ENCODE measurements at regions not wholly inside any gene's neighbourhood (a gene's known extent, or its start where the extent isn't known, plus 50 kb on each side); places are given as distances from the start of the nearest gene placed in this dataset.

DNA sequence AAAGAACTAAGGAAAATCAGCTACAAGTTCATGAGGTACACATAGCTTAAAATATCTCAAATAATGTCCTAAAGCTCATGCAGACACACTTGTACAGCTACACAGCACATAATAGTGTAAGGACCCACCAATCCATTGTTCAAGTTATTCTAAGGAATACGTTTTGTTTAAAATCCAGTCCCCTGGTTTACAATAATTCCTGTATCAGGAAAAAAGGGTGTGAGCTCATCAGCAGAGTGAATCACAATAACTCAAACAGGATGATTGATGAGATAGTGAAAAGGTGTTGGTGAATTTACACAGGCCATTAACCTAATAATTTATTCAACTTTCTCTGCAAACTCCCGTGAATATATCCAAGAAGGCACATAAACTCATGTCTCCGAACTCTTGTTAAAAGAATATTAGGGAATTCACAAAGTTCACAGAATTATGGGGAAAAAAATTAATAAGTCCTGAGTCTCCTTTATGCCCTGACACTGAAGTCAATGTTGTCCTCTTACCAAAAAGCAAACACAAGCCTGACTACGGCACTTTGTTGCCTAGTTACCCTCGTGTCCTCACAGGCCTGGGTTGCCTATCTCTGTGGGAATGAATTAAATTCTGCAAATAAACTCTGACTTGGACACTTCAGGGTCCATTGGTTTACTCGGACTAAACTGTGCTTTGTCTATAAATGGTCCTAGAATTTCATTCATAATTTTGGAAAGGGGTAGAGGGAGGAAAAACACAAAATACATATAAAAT lies 142.8 kb upstream of the PDE4D start:
- TF ChIP-seq, protein P1, sequence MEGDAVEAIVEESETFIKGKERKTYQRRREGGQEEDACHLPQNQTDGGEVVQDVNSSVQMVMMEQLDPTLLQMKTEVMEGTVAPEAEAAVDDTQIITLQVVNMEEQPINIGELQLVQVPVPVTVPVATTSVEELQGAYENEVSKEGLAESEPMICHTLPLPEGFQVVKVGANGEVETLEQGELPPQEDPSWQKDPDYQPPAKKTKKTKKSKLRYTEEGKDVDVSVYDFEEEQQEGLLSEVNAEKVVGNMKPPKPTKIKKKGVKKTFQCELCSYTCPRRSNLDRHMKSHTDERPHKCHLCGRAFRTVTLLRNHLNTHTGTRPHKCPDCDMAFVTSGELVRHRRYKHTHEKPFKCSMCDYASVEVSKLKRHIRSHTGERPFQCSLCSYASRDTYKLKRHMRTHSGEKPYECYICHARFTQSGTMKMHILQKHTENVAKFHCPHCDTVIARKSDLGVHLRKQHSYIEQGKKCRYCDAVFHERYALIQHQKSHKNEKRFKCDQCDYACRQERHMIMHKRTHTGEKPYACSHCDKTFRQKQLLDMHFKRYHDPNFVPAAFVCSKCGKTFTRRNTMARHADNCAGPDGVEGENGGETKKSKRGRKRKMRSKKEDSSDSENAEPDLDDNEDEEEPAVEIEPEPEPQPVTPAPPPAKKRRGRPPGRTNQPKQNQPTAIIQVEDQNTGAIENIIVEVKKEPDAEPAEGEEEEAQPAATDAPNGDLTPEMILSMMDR (conservative IDR thresholded peaks at IDR 0.05; ENCODE audit: low read depth, low read length) = no peak
- TF ChIP-seq EZH2 (IDR thresholded peaks at IDR 0.05; ENCODE audit: borderline replicate concordance, low read depth, low read length, poor library complexity, severe bottlenecking) = no peak

Data from A673 (cell line).